Spinal cord (tissue), 9 donors: ENCODE measurements at regions not wholly inside any gene's neighbourhood (a gene's known extent, or its start where the extent isn't known, plus 50 kb on each side); places are given as distances from the start of the nearest gene placed in this dataset.

Source experiments
- DNase-seq, 6 donors: peaks; one replicate each; pipeline versions ENCODE4 v3.0.0 to v3.0.0-alpha.2; 2013 to 2015; ENCODE audit warnings: low spot score in 6 of 6, low read depth in 4 of 6
- H3K27ac ChIP-seq: one replicate; pipeline ENCODE4 v1.5.1; 2013; ENCODE audit warnings: low read depth, low read length, control low read depth
- H3K27me3 ChIP-seq: one replicate; pipeline ENCODE4 v1.6.1; 2013; ENCODE audit warnings: low read length; ENCODE audit not compliant: control insufficient read depth, insufficient read depth
- H3K36me3 ChIP-seq: one replicate; pipeline ENCODE4 v1.6.1; 2013; ENCODE audit warnings: low read length; ENCODE audit not compliant: control insufficient read depth, insufficient read depth
- H3K4me1 ChIP-seq: one replicate; pipeline ENCODE4 v1.6.1; 2013; ENCODE audit warnings: low read length; ENCODE audit not compliant: control insufficient read depth, insufficient read depth
- H3K4me3 ChIP-seq: one replicate; pipeline ENCODE4 v1.5.1; 2013; ENCODE audit warnings: low read depth, low read length, control low read depth
- H3K9me3 ChIP-seq: one replicate; pipeline ENCODE4 v1.6.1; 2013; ENCODE audit warnings: low read length; ENCODE audit not compliant: control insufficient read depth, insufficient read depth
- WGBS: methylation state at CpG from one replicate; pipeline ENCODE4 v1.1.5; 2013; ENCODE audit warnings: missing lambda C conversion rate; ENCODE audit not compliant: insufficient coverage; 5-methylcytosine and 5-hydroxymethylcytosine counted together
- donor health status: healthy.

- Histone ChIP-seq H3K4me1 (no peaks in the 10 kb centered on the region), H3K27ac (no peak overlapping the region), H3K9me3 (no peaks in the 10 kb centered on the region), H3K36me3 (no peaks in the 10 kb centered on the region), H3K4me3 (no peak overlapping the region), H3K27me3 (peaks cover 19% of the 10 kb centered on the region)
- no peak for DNase-seq
- whole genome bisulfite sequencing, result no CpG with 5 or more reads among the region's 5 CpGs
Observed at GRCh38 chr12:115758183-115758582, 519.3 kb downstream of the MED13L start.

- Histone ChIP-seq H3K27ac (no peak overlapping the region), H3K9me3 (no peaks in the 10 kb centered on the region), H3K4me1 (no peaks in the 10 kb centered on the region), H3K27me3 (peaks cover 19% of the 10 kb centered on the region), H3K4me3 (no peak overlapping the region), H3K36me3 (no peaks in the 10 kb centered on the region)
- DNase-seq, result no peak
- no CpG with 5 or more reads among the region's 8 CpGs for WGBS
Observed at GRCh38 chr12:115756804-115757203, 520.7 kb downstream of the MED13L start.

- H3K27ac ChIP-seq, result no peak overlapping the region
- no peaks in the 10 kb centered on the region for H3K9me3 ChIP-seq
- no peak overlapping the region for H3K4me3 ChIP-seq
- no peak for DNase-seq
- WGBS, result 100% methylated on average over 1 of the region's 4 CpGs
- peaks cover 19% of the 10 kb centered on the region for H3K27me3 ChIP-seq
- H3K36me3 ChIP-seq, result no peaks in the 10 kb centered on the region
- H3K4me1 ChIP-seq, result no peaks in the 10 kb centered on the region
Observed at GRCh38 chr12:115756271-115756670, 521.2 kb downstream of the MED13L start.

- Histone ChIP-seq H3K27me3 (peaks cover 19% of the 10 kb centered on the region), H3K27ac (no peak overlapping the region), H3K4me1 (no peaks in the 10 kb centered on the region), H3K4me3 (no peak overlapping the region), H3K9me3 (no peaks in the 10 kb centered on the region), H3K36me3 (no peaks in the 10 kb centered on the region)
- DNase-seq, result no peak
- WGBS, result no CpG with 5 or more reads among the region's 3 CpGs
Observed at GRCh38 chr12:115755725-115756085, 521.8 kb downstream of the MED13L start.

DNA sequence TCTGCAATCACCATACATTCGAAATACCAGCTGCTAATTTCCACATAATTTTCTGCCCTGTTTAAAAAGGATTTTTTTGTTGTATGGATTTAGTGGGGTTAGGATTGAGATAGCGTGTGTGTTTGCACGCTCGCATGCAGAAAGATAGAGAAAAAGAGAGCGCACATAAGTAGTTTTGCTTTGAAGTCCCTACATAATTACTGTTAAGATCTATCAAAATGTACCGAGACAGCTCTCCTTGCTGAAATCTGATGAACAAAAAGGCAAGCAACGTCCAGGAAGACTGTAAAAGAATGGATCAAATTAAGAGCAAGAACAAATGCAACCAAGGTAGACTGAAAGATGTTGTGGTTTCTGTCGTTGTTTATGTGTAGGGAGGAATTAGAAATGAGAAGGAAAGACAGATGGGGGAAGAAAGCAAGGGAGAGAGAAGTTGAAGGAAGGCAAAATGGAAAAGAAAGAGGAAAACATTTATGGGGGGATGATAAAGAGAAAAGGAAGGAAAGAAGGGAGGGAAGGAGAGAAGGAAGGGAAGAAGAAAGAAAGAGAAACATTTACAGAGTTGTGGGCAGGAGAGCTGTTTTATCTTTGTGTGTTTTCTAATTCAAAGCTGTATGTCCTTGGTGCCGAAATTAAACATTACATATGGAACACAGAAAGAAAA is 522.3 kb downstream of the MED13L start:
- Histone ChIP-seq H3K9me3 (no peaks in the 10 kb centered on the region), H3K4me3 (no peak overlapping the region), H3K4me1 (no peaks in the 10 kb centered on the region), H3K27ac (no peak overlapping the region), H3K27me3 (peaks cover 19% of the 10 kb centered on the region), H3K36me3 (no peaks in the 10 kb centered on the region)
- 43% methylated on average over 2 of the region's 9 CpGs for WGBS
- DNase-seq, result no peak

DNA sequence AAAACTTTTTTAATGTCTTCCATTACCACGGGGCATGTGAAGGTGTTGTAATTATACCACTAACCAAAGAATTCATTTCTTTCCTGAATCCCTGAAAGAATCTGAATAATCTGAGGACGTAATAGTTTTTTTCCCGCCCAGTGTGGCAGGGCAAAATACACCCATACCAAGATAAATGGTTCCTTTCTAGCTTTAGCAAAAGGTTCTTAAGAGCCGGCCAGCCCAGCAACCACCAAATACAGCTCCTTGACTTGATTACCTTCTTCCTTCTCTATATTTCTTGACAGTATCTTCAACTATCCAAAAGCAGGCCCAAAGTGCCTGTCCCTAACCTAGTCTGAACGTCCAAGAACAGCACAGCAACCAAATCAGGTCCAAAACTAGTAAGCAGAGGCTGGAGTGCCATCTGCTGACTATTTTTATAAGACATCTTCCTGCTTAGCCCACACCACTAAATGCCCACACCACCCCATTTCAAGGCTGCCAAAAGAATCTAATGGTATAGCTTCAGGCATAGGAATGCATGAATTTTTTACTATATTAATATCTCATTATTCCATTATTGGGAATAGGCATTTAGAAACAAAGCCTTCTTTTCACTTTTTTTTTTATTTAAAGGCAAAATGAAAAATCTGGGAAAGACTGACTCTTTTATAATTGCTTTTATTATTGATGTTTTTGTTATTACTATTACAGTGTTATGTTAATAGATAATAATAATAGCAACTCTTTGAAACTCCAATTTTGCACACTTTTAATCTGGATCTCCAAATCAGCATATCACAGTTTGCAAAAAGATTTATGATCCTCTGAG is 524.4 kb downstream of the MED13L start:
- Histone ChIP-seq H3K27ac (no peak overlapping the region), H3K4me1 (no peaks in the 10 kb centered on the region), H3K27me3 (peaks cover 17% of the 10 kb centered on the region), H3K36me3 (no peaks in the 10 kb centered on the region), H3K4me3 (no peak overlapping the region), H3K9me3 (no peaks in the 10 kb centered on the region)
- 67% methylated on average over 3 of the region's 5 CpGs for WGBS
- peak; percentile 41 to 94 (median 59) for DNase-seq

- no peak for DNase-seq
- peaks cover 17% of the 10 kb centered on the region for H3K27me3 ChIP-seq
- H3K9me3 ChIP-seq, result no peaks in the 10 kb centered on the region
- H3K36me3 ChIP-seq, result no peaks in the 10 kb centered on the region
- H3K27ac ChIP-seq, result no peak overlapping the region
- H3K4me3 ChIP-seq, result no peak overlapping the region
- WGBS, result 86% methylated on average over 1 of the region's 2 CpGs
- no peaks in the 10 kb centered on the region for H3K4me1 ChIP-seq
Observed at GRCh38 chr12:115752156-115752555, 525.3 kb downstream of the MED13L start.

GRCh38 chr12:115750340-115750739 is 527.2 kb downstream of the MED13L start:
- no peak overlapping the region for H3K4me3 ChIP-seq
- DNase-seq, result no peak
- no peaks in the 10 kb centered on the region for H3K4me1 ChIP-seq
- no peak overlapping the region for H3K27ac ChIP-seq
- peaks cover 9% of the 10 kb centered on the region for H3K27me3 ChIP-seq
- WGBS, result 100% methylated on average over 1 of the region's 1 CpG
- no peaks in the 10 kb centered on the region for H3K36me3 ChIP-seq
- no peaks in the 10 kb centered on the region for H3K9me3 ChIP-seq

DNA sequence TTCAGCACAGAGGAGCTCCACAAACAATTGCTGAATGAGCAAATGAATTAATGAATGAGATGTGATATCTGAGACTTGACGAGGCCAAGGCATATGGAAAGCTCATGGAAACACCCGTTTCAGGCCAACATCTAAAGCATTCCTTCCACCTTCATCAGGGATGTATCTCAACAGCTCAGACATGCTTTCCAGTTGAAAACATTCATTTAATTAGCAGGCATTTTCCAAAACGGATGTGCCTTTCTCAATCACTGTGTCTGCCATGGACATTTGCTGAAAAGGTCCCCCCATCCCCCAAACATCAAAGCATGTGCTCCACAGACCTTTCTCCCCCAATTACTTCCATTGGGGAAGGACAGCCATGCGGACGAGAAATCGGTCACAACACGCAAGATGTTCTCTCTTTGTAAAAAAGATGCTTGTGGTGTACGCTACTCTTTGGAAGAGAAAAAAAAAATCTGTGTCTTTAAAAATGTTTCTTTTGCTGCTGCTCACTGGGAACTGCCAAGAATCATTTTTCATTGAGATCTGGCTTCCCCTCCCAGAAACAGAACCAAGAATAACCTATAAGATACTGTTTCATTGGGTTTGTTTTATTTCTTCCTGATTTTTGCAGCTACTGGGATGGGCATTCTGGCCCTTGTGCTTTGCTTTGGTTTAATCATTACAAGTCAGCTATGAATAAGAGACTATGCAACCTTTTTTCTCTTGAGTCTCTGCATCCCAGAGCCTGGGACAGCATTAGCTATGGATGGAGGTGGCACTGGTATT is 528.2 kb downstream of the MED13L start:
- 56% methylated on average over 2 of the region's 8 CpGs for WGBS
- H3K27ac ChIP-seq, result no peak overlapping the region

More for the DNA sequence above, 528.2 kb downstream of the MED13L start:
- H3K4me3 ChIP-seq, result no peak overlapping the region
- no peaks in the 10 kb centered on the region for H3K9me3 ChIP-seq
- DNase-seq, result peak in 1 of 6 donors; percentile 25
- H3K27me3 ChIP-seq, result peaks cover 3% of the 10 kb centered on the region
- H3K4me1 ChIP-seq, result no peaks in the 10 kb centered on the region
- no peaks in the 10 kb centered on the region for H3K36me3 ChIP-seq
